Endodermal cell (in vitro differentiated cells): ENCODE measurements at regions not wholly inside any gene's neighbourhood (a gene's known extent, or its start where the extent isn't known, plus 50 kb on each side); places are given as distances from the start of the nearest gene placed in this dataset.
"Not testable (repeated sequence)": the region's sequence is repeated elsewhere in the genome, so short reads cannot be mapped to it uniquely, and the experiment has no call there.

Experiments
- DNase-seq: peaks from one replicate; pipeline ENCODE4 v3.0.0-alpha.2; 2017
- H3K27ac ChIP-seq: 2 replicates; pipeline ENCODE4 v1.5.1; 2013; ENCODE audit warnings: mild to moderate bottlenecking, low read depth, low read length, moderate library complexity
- H3K27me3 ChIP-seq: 2 replicates; pipeline ENCODE4 v1.6.1; 2013; ENCODE audit warnings: mild to moderate bottlenecking, low read length, moderate library complexity; ENCODE audit not compliant: insufficient read depth, control insufficient read depth, poor library complexity, severe bottlenecking
- H3K36me3 ChIP-seq: 2 replicates; pipeline ENCODE4 v1.7.0; 2013; ENCODE audit warnings: mild to moderate bottlenecking, low read length, moderate library complexity; ENCODE audit not compliant: control insufficient read depth, insufficient read depth
- H3K4me1 ChIP-seq: one replicate; pipeline ENCODE4 v1.7.0; 2013; ENCODE audit warnings: low read length; ENCODE audit not compliant: control insufficient read depth, insufficient read depth
- H3K4me3 ChIP-seq: 2 replicates; pipeline ENCODE4 v1.5.1; 2013; ENCODE audit warnings: mild to moderate bottlenecking, low read length, moderate library complexity
- H3K9ac ChIP-seq: 2 replicates; pipeline ENCODE4 v1.6.1; 2013; ENCODE audit warnings: mild to moderate bottlenecking, low read length, moderate library complexity; ENCODE audit not compliant: poor library complexity, severe bottlenecking; ENCODE audit errors: extremely low read depth
- H3K9me3 ChIP-seq: 2 replicates; pipeline ENCODE4 v1.6.1; 2013; ENCODE audit warnings: mild to moderate bottlenecking, low read length, moderate library complexity; ENCODE audit not compliant: control insufficient read depth
- H3K27ac Mint-ChIP-seq: 2 replicates; pipeline ENCODE4 v1.8.0; 2020; ENCODE audit warnings: mixed read lengths
- H3K27me3 Mint-ChIP-seq: 2 replicates; pipeline ENCODE4 v1.8.0; 2021; ENCODE audit warnings: mild to moderate bottlenecking, mixed read lengths; ENCODE audit not compliant: insufficient read depth
- H3K36me3 Mint-ChIP-seq: 2 replicates; pipeline ENCODE4 v1.8.0; 2020; ENCODE audit warnings: low read depth, mixed read lengths
- H3K4me1 Mint-ChIP-seq: 2 replicates; pipeline ENCODE4 v1.8.0; 2020; ENCODE audit warnings: mixed read lengths
- H3K4me3 Mint-ChIP-seq: 2 replicates; pipeline ENCODE4 v1.8.0; 2020; ENCODE audit warnings: mild to moderate bottlenecking, moderate library complexity, mixed read lengths
- H3K9me3 Mint-ChIP-seq: 2 replicates; pipeline ENCODE4 v1.8.0; 2020; ENCODE audit warnings: mild to moderate bottlenecking, mixed read lengths
- WGBS, 2 experiments: methylation state at CpG; one replicate each; pipeline versions ENCODE4 v1.1.5 to v1.1.7; 2013; ENCODE audit warnings: missing lambda C conversion rate in 2 of 2, mixed read lengths in 1 of 2; ENCODE audit not compliant: insufficient coverage in 1 of 2, insufficient read length in 1 of 2; 5-methylcytosine and 5-hydroxymethylcytosine counted together

- H3K9me3 Mint-ChIP-seq, H3K36me3 Mint-ChIP-seq: not testable (repeated sequence)
- WGBS, 2 experiments, result 100% methylated on average over 2 of the region's 2 CpGs; no CpG with 5 or more reads in 1 of the 2 experiments
Observed at GRCh38 chr5:21547656-21548055, 1305.5 kb downstream of the CDH12 start.

GRCh38 chr5:21535114-21535513 is 1318.0 kb downstream of the CDH12 start:
- not testable (repeated sequence) for H3K27me3 ChIP-seq, H3K4me3 ChIP-seq, H3K4me3 Mint-ChIP-seq, H3K4me1 ChIP-seq, H3K9me3 ChIP-seq, H3K36me3 ChIP-seq, DNase-seq, H3K27ac Mint-ChIP-seq, H3K9ac ChIP-seq, H3K36me3 Mint-ChIP-seq, H3K9me3 Mint-ChIP-seq, H3K4me1 Mint-ChIP-seq, H3K27me3 Mint-ChIP-seq, H3K27ac ChIP-seq

More at GRCh38 chr5:21547656-21548055, 1305.5 kb downstream of the CDH12 start:
- H3K9me3 ChIP-seq, H3K27me3 Mint-ChIP-seq, H3K4me3 ChIP-seq, H3K27ac Mint-ChIP-seq, H3K4me1 ChIP-seq, H3K4me3 Mint-ChIP-seq, H3K36me3 ChIP-seq, DNase-seq, H3K27ac ChIP-seq, H3K27me3 ChIP-seq, H3K9ac ChIP-seq, H3K4me1 Mint-ChIP-seq: not testable (repeated sequence)

- H3K4me3 ChIP-seq, H3K27me3 ChIP-seq, H3K4me3 Mint-ChIP-seq, H3K9ac ChIP-seq, H3K36me3 Mint-ChIP-seq, H3K27me3 Mint-ChIP-seq, H3K4me1 Mint-ChIP-seq, H3K9me3 Mint-ChIP-seq, H3K27ac Mint-ChIP-seq, H3K4me1 ChIP-seq, H3K9me3 ChIP-seq, H3K36me3 ChIP-seq, DNase-seq, H3K27ac ChIP-seq: not testable (repeated sequence)
- 100% methylated on average over 1 of the region's 2 CpGs; no CpG with 5 or more reads in 1 of the 2 experiments for WGBS, 2 experiments
Observed at GRCh38 chr5:21521157-21521556, 1332.0 kb downstream of the CDH12 start.

GRCh38 chr5:21496926-21497325 is 1356.2 kb downstream of the CDH12 start:
- H3K4me3 Mint-ChIP-seq, H3K27me3 ChIP-seq, H3K9me3 ChIP-seq, H3K36me3 Mint-ChIP-seq, H3K27ac ChIP-seq, H3K4me1 Mint-ChIP-seq, H3K27ac Mint-ChIP-seq, H3K4me3 ChIP-seq, H3K36me3 ChIP-seq, DNase-seq, H3K27me3 Mint-ChIP-seq, H3K9ac ChIP-seq, H3K9me3 Mint-ChIP-seq, H3K4me1 ChIP-seq: not testable (repeated sequence)
- 90 to 93% methylated on average over 2 to 9 of the region's 11 CpGs for WGBS, 2 experiments

GRCh38 chr5:21496056-21496455 is 1357.1 kb downstream of the CDH12 start:
- 78 to 92% methylated on average over 3 to 7 of the region's 8 CpGs for WGBS, 2 experiments
- not testable (repeated sequence) for DNase-seq, H3K36me3 Mint-ChIP-seq, H3K4me3 ChIP-seq, H3K9me3 ChIP-seq, H3K4me1 Mint-ChIP-seq, H3K27ac ChIP-seq, H3K9me3 Mint-ChIP-seq, H3K36me3 ChIP-seq, H3K9ac ChIP-seq, H3K27me3 Mint-ChIP-seq, H3K27me3 ChIP-seq, H3K4me3 Mint-ChIP-seq, H3K4me1 ChIP-seq, H3K27ac Mint-ChIP-seq

- not testable (repeated sequence) for H3K9ac ChIP-seq, H3K36me3 ChIP-seq, H3K27ac Mint-ChIP-seq, H3K27me3 ChIP-seq, H3K36me3 Mint-ChIP-seq, H3K27ac ChIP-seq, H3K4me3 Mint-ChIP-seq, H3K4me1 Mint-ChIP-seq, H3K4me1 ChIP-seq, H3K9me3 ChIP-seq, DNase-seq, H3K27me3 Mint-ChIP-seq, H3K9me3 Mint-ChIP-seq, H3K4me3 ChIP-seq
- 96% methylated on average over 5 of the region's 6 CpGs for WGBS, 2 experiments
Observed at GRCh38 chr5:21495235-21495634, 1357.9 kb downstream of the CDH12 start.

GRCh38 chr5:21494033-21494432 is 1359.1 kb downstream of the CDH12 start:
- H3K4me3 Mint-ChIP-seq, H3K9ac ChIP-seq: not testable (repeated sequence)
- WGBS, 2 experiments, result 94% methylated on average over 4 of the region's 8 CpGs; no CpG with 5 or more reads in 1 of the 2 experiments

More at GRCh38 chr5:21494033-21494432, 1359.1 kb downstream of the CDH12 start:
- not testable (repeated sequence) for DNase-seq, H3K9me3 ChIP-seq, H3K36me3 Mint-ChIP-seq, H3K27me3 Mint-ChIP-seq, H3K27ac ChIP-seq, H3K27ac Mint-ChIP-seq, H3K4me3 ChIP-seq, H3K4me1 Mint-ChIP-seq, H3K9me3 Mint-ChIP-seq, H3K36me3 ChIP-seq, H3K27me3 ChIP-seq, H3K4me1 ChIP-seq
